ENCODE measurements at regions not wholly inside any gene's neighbourhood (a gene's known extent, or its start where the extent isn't known, plus 50 kb on each side); places are given as distances from the start of the nearest gene placed in this dataset.
A peak's percentile ranks its signal among the peaks of the same experiment; 100 is the strongest.

DNA sequence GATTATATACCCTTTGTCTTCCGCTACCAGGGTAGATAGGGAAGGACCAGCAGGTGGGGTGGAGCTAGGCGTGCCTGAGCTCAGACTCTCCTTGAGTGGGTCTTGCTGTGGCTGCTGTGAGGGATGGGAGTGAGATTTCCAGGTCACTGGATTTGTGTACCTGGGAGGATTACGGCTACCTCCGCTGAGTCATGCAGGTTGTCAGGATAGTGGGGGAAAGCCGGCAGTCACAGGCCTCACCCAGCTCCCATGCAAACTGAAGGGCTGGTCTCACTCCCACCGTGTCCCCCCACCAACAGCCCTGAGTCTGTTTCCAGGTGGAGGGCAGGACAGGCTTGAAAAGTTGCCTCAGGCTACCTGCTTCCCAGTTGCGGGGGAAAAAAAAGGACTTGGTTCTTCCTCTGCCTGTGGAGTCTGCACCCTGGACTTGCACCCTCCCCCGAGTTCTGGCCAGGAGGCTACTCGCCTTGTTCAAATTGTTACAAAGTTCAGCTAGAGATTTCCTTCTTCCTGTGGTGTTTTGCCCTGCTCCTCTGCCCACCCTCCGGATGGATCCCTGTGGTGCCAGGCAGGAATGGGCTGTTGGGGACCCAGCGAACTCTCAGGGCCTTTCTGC, 268.3 kb downstream of the VAPA start:
- ATAC-seq (no peak), DNase-seq (ENCODE audit: low spot score) (no peak)
- intact Hi-C loops (cut with DNase I), result no loop called here

DNA sequence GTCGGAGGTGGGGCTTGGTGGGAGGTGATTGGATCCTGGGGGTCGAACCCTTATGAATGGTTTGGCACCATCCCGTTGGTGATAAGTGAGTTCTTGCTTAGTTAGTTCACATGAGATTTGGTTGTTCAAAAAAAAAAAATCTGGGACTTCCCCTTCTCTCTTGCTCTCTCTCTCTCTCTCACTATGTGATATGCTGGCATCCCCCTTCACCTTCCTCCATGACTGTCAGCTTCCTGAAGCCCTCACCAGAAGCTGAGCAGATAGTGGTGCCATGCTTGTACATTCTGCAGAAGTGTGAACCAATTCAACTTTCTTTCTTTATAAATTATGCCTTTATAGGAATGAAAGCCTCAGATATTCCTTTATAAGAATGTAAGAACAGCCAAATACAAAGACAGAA, 269.7 kb upstream of the APCDD1 start:
- intact Hi-C loops (cut with DNase I), result no loop called here
- no peak for DNase-seq (ENCODE audit: low spot score)
- no peak for ATAC-seq

DNA sequence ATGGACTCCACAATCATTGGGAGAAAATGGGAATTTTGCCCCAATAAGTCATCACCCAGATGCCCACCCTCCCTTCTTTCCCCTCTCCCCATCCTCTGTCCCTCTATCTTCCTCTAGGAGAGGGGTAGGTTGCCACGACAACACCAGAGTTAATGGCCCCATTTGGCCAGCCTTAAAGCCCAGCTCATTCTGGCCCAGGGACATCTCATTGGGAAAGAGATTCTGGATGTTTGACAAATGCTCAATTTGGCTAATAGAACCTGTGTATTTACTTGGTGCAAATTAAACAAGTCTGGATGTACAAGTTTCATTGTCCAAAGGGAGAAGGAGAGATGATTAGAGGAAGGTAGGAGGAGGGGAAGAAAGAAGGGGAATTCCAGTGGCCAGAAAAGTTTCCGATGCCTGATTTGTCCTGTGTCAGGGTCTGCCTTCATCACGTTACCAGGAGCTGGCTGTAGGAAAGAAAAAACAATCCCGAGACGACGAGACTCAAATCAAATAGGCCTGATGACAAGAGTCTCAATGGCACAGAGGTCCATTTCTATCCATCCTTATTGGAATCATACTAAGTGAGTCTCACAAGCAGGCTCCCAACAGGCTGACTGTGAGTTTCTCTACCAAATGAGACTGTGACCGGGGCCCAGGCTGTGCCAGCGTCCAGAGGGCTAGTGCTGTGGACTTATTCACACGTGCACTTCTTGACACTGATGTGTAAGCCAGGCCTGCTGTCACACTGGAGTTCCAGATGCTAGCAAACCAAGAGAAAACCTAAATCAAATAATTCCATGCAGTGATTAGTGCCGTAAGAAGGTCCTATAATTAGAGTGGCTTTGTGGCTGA, 265.2 kb upstream of the APCDD1 start:
- intact Hi-C loops (cut with DNase I), result no loop called here
- ATAC-seq (peak; percentile 55), DNase-seq (ENCODE audit: low spot score) (no peak)

DNA sequence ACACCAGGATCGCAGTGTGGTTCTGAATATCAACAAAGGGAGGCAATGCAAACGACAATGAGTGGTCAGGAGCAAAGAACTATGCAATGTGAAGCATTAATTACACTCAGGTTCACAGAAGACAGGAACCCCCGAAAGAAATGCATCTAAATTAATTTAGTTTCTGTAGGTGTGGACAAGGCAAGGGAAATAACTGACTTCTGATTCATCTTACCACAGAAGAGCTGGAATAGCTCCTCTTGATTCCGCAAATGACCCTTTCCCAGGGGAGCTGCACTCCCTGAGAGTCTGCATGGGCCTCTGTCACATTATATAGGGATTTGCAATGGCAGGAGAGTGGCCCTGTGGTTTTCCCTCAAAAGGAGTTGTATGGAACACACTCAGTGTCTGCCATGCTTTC, 263.9 kb upstream of the APCDD1 start:
- DNase-seq (ENCODE audit: low spot score) (no peak), ATAC-seq (no peak)
- intact Hi-C loops (cut with DNase I), result no loop called here

DNA sequence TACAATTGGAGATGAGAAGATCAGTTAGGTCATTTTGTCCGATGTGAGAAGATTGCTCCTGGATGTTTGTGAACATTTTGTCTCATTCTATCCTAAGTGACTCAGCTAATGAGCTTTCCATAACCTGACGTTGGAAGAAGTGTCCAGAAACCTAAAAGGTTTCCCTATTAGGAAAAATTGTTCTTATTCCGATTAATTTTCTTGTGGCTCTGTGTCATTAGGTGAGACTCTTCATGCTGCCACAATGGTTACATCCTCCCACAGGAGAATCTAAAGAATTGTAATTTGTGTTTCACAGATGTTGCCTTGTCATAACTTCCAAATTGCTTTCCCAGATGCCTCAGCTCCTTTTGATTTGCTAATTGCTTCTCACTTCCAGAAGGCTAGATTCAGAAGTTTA, 261.0 kb upstream of the APCDD1 start:
- ATAC-seq (no peak), DNase-seq (ENCODE audit: low spot score) (no peak)
- intact Hi-C loops (cut with DNase I), result no loop called here

DNA sequence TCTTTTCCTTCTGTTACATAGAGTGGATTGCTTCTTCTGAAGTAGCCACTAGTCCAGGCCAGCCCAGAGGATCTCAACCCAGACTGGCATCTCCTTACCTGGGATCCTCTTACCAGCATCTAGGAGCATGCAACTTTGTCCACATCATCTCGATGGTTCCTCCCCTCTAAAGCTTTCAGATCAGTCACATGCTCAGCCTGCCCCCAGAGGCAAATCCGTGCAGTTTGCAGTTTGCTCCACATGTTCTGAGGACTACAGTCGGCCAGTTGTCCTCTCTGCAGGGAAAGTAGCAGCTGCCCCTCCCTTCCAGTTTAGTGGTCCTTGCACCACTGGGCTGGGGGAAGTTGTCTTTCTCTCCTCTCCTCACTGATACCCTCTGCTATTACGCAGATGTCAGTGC, 259.8 kb upstream of the APCDD1 start:
- ATAC-seq, result peak; percentile 58
- DNase-seq (ENCODE audit: low spot score), result no peak
- intact Hi-C loops (cut with DNase I), result no loop called here

DNA sequence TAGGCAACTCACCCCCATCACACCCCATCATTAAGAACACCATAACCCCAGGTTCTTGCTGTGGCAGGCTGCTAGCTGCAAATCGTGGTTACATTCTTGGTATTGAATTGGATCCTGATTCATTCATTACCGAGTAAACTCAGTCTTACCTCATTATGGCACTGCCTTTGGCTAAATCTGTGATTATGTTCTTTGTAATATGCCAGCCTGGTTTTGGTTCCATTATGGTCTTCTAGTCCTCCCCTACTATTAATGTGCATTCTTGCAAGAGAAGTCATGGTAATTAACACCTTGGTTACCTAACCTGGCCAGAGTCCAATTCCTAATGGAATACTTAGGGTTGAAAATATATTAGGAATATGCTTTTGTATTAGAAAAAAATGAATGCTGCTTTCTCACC, 258.9 kb upstream of the APCDD1 start:
- DNase-seq (ENCODE audit: low spot score) (no peak), ATAC-seq (no peak)
- intact Hi-C loops (cut with DNase I), result no loop called here

DNA sequence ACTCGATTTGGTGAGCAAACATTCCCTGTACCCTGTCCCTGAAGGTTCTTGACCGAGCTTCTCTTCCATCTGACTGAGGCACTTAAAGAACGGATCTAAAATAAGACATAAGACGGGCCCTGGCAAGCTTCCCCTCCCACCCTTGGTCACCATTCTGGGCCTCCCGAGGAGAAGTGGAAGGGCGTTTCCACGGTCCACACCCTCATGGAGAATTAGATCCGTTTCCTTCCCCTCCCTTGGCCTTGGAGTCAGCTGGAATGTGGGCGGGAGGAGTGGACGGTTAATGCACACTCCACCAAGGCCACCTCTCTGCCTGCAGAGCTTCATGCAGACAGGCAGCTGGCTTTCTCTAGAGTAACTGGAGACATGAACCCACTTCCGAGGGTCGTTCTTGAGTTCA, 257.3 kb upstream of the APCDD1 start:
- no peak for DNase-seq (ENCODE audit: low spot score)
- intact Hi-C loops (cut with DNase I), result no loop called here
- ATAC-seq, result no peak

DNA sequence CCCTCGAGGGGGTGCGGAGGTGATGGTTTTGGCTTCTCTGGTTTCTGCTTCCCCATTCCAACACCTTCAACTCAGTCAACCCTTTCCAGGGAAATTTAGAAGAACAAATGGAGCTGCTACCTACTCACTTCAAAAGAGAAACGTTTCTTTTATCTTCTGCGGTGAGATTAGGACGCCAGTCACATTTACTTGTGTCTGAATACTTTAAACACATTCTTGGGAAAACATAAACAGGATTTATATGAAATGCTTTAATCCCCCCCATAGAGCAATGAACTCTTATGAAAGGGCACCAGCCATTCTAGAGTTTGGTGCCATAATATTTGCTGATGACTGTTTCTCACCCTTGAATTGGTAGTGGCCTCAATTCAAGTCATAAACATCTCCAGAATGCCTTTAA, 253.2 kb upstream of the APCDD1 start:
- no peak for DNase-seq (ENCODE audit: low spot score)
- intact Hi-C loops (cut with DNase I), result no loop called here
- ATAC-seq, result no peak

DNA sequence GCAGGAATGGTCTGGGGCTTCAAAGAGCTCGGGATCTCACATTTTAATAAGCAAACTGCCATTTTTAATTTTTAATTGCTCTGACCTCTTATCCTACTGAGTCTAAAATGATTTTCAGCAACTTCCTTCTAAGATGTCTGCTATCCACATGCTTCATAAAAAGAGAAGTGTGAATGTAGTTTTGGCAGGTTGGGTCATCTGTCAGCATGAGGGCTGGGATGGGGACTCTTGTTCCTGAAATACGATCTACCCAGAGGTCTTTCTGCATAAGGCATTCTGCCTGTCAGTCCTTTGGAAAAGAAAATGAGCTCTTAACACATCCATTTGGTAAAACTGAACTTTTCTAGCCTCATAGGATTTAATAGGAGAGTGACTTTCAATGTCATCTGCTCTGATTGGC, 252.8 kb upstream of the APCDD1 start:
- intact Hi-C loops (cut with DNase I), result no loop called here
- DNase-seq (ENCODE audit: low spot score) (no peak), ATAC-seq (no peak)

DNA sequence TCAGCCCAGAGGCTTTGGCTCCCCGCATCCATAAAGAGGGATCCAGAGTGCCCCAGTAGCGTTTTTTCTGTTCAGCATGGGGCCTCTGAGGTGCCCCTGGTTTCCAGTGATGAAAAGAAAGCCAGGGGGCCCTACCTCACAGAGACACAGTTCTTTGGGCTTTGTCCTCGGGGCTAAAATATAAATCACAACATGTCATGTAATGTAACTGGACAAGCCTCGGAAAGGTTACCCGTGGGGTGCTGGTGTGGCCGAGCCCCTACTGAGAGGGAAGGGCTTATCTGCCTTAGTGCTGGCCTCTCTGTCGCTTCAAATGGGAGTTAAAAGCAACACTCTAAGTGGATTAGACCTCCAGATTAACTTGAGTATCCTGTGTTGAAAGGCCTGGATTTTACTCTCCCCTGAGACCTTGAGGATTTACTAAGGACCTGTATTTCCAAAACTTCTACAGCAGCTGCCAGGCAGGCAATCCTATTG, 251.6 kb upstream of the APCDD1 start:
- intact Hi-C loops (cut with DNase I), result no loop called here
- no peak for ATAC-seq
- DNase-seq (ENCODE audit: low spot score), result no peak

DNA sequence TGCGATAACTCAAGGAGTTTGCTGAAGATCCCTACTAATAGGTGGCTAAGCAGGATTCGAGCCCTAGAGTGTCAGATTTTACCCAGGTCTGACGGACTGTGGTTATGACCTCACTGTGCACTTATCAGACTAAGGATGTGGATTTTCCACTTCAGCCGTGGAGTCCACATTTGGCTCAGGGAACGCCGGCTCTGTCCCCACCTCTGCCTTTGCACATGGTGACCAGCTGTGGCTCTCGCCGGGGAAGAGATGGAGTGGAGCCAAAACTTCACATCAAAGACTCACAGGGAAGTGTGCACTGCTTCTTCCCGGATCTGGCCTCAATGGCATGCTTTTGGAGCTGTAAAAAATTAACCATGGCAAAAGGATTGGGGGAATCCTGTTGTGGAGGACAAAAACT, 249.3 kb upstream of the APCDD1 start:
- peak; percentile 40 for ATAC-seq
- intact Hi-C loops (cut with DNase I), result no loop called here

DNA sequence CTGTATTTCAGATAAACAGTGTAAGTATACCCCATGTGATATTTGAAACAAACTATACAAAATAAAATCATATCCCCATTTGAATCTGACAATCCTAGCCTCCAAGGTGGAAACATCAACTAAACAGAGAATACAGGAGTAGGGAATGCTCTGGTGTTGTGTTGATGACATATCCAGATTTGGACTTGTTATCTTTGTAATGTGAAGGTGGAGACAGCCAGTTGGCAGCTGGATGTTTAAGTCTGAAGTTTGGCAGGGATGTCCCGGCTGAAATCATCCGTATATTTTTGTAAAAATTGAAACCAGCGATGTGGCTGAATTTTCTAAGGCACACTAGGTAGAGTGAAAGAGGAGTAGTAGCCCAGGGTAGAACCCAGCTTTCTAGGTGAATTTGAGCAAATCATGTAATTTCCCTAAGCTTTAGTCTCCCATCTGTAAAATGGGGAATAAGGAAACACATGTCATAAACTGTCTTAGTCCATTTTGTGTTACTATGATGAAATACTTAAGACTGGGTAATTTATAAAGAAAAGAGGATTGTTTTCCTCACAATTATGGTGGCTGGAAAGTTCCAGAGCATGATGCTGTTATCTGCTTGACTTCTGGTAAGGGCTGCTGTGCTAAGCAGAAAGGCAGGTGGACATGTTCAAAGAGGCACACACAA, 246.6 kb upstream of the APCDD1 start:
- intact Hi-C loops (cut with DNase I), result no loop called here
- DNase-seq (ENCODE audit: low spot score), result no peak
- no peak for ATAC-seq

More for the DNA sequence above, 249.3 kb upstream of the APCDD1 start:
- DNase-seq (ENCODE audit: low spot score), result no peak

DNA sequence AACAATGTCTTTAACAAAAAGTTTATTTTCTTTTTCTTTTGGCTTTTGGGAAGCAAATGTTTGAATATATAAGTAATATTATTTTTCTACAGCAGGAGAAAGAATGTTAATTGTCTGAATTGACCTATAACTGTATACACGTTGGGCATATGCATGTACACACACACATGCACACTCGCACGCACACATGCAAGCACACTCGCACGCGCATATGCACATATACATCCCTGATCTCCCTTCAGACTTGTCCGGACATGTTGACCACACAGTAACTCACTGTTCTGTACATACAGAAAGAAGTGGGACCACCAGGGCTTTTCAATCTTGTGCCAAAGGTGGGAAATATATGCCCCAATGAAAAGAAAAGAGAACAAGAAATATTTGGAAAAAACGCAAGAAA, 245.1 kb upstream of the APCDD1 start:
- intact Hi-C loops (cut with DNase I), result no loop called here
- ATAC-seq (no peak), DNase-seq (ENCODE audit: low spot score) (no peak)

DNA sequence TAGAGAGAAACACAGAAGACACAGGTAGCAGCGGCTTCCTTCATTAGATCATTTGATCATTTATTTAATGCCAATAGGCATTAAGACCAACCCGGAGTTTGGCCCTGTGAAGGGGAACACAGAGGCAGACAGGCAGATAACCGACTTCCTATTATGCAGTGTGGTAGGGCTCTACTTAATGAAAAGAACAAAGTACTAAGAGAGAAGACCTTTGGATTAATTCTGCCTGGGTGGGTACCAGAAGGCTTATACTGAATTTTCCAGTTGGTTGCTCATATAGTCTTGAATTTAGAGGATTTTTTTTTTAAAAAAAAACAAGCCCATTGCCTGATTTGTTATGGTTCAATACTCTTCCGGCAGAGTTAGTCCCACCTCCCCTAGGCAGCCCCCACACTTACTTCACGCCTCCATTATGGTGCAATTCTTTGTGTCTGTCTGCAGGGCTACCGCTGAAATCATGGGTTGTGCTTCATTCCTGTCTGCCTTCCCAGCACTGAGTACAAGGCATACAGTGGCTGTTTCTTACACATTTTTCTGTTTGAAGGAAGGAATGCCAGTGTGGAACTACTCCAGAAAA, 244.3 kb upstream of the APCDD1 start:
- no peak for ATAC-seq
- no peak for DNase-seq (ENCODE audit: low spot score)
- intact Hi-C loops (cut with DNase I), result no loop called here

DNA sequence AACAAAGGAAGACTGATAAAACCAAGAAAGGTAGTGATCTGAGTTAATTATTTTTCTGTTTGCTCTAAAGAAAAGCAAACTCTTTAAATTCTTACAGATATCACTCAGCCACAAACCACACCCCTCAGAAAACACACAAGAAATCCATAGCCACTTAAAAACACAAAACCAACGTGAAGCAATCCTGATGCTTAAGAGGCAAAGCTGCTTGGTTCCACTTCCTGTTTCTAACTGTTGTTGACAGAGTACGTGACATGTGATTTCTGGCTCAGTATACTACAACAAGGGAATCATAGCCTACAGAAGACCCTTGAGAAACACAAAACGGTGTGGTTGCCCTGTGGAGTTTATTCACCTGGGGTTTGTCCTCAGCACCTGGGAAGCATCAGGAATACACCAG, 240.9 kb upstream of the APCDD1 start:
- DNase-seq (ENCODE audit: low spot score) (no peak), ATAC-seq (peak; percentile 72)
- intact Hi-C loops (cut with DNase I), result no loop called here

DNA sequence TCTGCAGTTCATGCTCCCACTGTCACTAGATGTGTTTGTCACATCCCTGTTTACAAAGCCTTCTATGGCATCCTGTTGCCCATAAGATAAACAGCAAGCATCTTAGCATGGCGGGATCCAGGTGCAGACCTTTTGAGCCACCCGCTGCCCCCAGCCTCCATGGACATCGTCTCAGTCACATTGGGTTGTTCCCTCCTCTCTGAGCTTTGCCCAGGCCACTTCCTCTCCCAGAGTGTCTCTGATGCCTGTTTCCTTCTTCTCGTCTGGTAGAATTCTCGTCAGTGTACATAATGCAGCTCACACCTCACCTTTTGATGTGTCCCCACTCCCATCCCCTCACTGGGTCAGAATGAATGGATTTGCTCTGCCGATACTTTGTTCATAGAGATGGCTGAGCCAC, 239.0 kb upstream of the APCDD1 start:
- intact Hi-C loops (cut with DNase I), result no loop called here
- DNase-seq (ENCODE audit: low spot score), result no peak
- ATAC-seq, result peak; percentile 31

DNA sequence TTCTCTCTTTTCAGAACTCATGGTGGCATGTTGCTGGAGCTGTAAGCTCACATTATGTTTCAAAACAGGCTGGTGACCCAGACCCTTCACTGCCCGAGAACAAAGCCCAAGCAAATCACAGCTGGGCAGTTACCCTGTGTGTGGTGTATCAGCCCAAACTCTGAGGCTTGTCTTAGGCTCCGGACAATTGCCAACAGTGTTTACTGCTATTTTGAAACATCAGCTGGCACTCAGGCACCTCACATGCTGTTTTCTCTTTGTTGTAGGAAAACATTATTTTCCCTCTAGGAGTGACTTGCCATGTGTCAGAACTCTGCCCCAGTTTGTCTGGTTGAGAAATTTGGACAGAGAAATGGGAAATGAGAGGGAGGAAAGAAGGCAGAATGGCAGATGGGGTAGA, 237.6 kb upstream of the APCDD1 start:
- DNase-seq (ENCODE audit: low spot score) (no peak), ATAC-seq (peak; percentile 71)
- intact Hi-C loops (cut with DNase I), result no loop called here

DNA sequence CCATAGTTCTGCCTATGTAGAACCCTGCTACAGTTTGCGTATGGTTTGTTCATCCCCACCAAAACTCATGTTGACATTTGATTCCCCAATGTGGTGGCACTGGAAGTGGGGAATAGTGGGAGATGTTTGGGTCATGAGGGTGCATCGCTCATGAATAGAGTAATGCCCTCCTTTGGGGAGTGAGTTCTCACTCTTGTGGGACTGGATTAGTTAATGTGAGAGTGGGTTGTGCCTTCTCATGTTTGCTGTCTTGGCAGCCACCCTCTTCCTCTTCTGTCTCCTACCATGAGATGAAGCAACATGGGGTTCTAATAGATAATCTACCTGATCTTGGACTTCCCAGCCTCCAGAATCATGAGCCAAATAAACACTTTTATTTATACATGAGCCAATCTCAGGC, 237.2 kb upstream of the APCDD1 start:
- intact Hi-C loops (cut with DNase I), result no loop called here
- peak; percentile 16 for ATAC-seq
- DNase-seq (ENCODE audit: low spot score), result no peak

DNA sequence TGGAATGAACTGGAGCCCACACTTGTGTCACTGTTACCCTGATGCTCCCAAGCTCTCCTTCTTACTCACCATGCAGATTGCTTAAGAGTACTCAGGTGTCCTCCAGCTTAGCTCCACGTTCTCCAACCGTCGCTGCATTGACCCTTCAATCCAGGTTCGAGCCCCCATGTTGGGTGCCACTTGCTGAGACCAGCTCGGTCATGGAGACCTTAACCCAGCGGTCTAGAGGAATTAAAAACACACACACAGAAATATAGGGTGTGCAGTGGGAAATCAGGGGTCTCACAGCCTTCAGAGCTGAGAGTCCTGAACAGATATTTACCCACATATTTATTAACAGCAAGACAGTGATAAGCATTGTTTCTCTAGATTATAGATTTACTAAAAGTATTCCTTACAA, 229.1 kb upstream of the APCDD1 start:
- DNase-seq (ENCODE audit: low spot score) (no peak), ATAC-seq (no peak)
- intact Hi-C loops (cut with DNase I), result no loop called here
